OCI-LY1 (cell line): ENCODE measurements at regions not wholly inside any gene's neighbourhood (a gene's known extent, or its start where the extent isn't known, plus 50 kb on each side); places are given as distances from the start of the nearest gene placed in this dataset.

Experiments
- CTCF ChIP-seq: fragments of 200-600 bp; sonication (generic), shearing (Covaris generic); IDR thresholded peaks from 2 replicates; pipeline ENCODE4 v1.5.1; 2017; ENCODE audit warnings: mild to moderate bottlenecking, antibody characterized with exemption, low read length, moderate library complexity, mixed read lengths
- EZH2 ChIP-seq: fragments of 200-600 bp; sonication (generic), shearing (Covaris generic); IDR thresholded peaks from 2 replicates; pipeline ENCODE4 v1.8.0; 2017; ENCODE audit warnings: borderline replicate concordance, mixed run types, mild to moderate bottlenecking, antibody characterized with exemption, low read length, moderate library complexity, mixed read lengths

- TF ChIP-seq CTCF = no peak
- TF ChIP-seq EZH2 = no peak
Observed at GRCh38 chr18:54532222-54532621, 58.8 kb upstream of the DYNAP start.
